HepG2 (cell line): ENCODE measurements at regions not wholly inside any gene's neighbourhood (a gene's known extent, or its start where the extent isn't known, plus 50 kb on each side); places are given as distances from the start of the nearest gene placed in this dataset.

Experiments
- GLI4 ChIP-seq: sonication (generic); formaldehyde crosslinking; IDR thresholded peaks from 2 replicates; pipeline ENCODE4 v1.5.1; 2020; ENCODE audit warnings: missing genetic modification reagents, mild to moderate bottlenecking, moderate library complexity, borderline replicate concordance
- PAXIP1 ChIP-seq: sonication (generic); formaldehyde crosslinking; conservative IDR thresholded peaks from 2 replicates; pipeline ENCODE4 v1.4.0; 2020; ENCODE audit warnings: mild to moderate bottlenecking, missing genetic modification reagents, moderate library complexity
- TCF12 ChIP-seq, 2 experiments: fragments of 450-650 bp in 1 of 2; sonication (generic) in 1 of 2; formaldehyde crosslinking in 1 of 2; IDR thresholded peaks; 2 replicates each; pipeline versions ENCODE4 v1.6.1 to v1.8.0; 2017 to 2022; ENCODE audit warnings: antibody characterized with exemption in 1 of 2, mild to moderate bottlenecking in 1 of 2, missing genetic modification reagents in 1 of 2, moderate library complexity in 1 of 2
- ZEB1 ChIP-seq: IDR thresholded peaks from 2 replicates; pipeline ENCODE4 v1.6.1; 2012; ENCODE audit warnings: mild to moderate bottlenecking, low read depth, inconsistent platforms; ENCODE audit not compliant: insufficient replicate concordance
- ZNF350 ChIP-seq: sonication (generic); formaldehyde crosslinking; IDR thresholded peaks from 2 replicates; pipeline ENCODE4 v1.4.0; 2020; ENCODE audit warnings: mild to moderate bottlenecking, low read depth, missing genetic modification reagents, borderline replicate concordance
- ZNF446 ChIP-seq: sonication (generic); formaldehyde crosslinking; IDR thresholded peaks from 2 replicates; pipeline ENCODE4 v1.5.0; 2020; ENCODE audit warnings: mild to moderate bottlenecking, missing genetic modification reagents
- ZNF550 ChIP-seq: sonication (generic); formaldehyde crosslinking; IDR thresholded peaks from 2 replicates; pipeline ENCODE4 v1.4.0; 2020; ENCODE audit warnings: mild to moderate bottlenecking, missing genetic modification reagents, borderline replicate concordance
- TF ChIP-seq, protein P1 (sequence below), 2 experiments: sonication (generic) in 1 of 2; formaldehyde crosslinking in 1 of 2; IDR thresholded peaks; 2 replicates each; pipeline versions ENCODE4 v1.6.1 to v1.9.0; 2014 to 2022; ENCODE audit warnings: antibody characterized with exemption in 1 of 2, borderline replicate concordance in 1 of 2, inconsistent platforms in 1 of 2, low read depth in 1 of 2, missing genetic modification reagents in 1 of 2

DNA sequence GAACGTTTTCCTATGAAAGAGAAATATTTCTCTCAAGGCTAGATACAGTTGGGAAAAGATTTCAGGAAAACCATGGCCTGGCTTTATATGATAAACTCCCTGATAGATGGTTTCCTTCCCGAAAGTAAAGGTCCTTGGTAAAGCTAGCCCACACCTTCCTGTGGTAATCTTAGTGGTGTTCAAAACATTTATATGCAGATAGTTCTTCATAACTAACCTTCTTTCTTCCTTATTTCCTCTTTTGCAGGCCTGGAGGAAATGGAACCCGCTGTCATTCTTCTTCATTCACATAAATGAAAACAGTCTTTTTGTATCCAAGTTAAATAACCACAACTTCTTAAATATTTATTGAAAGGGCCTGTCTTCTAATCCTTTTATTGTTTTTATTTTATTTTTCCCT lies 474.0 kb upstream of the ACTBL2 start (continued):
- TF ChIP-seq, protein P1, sequence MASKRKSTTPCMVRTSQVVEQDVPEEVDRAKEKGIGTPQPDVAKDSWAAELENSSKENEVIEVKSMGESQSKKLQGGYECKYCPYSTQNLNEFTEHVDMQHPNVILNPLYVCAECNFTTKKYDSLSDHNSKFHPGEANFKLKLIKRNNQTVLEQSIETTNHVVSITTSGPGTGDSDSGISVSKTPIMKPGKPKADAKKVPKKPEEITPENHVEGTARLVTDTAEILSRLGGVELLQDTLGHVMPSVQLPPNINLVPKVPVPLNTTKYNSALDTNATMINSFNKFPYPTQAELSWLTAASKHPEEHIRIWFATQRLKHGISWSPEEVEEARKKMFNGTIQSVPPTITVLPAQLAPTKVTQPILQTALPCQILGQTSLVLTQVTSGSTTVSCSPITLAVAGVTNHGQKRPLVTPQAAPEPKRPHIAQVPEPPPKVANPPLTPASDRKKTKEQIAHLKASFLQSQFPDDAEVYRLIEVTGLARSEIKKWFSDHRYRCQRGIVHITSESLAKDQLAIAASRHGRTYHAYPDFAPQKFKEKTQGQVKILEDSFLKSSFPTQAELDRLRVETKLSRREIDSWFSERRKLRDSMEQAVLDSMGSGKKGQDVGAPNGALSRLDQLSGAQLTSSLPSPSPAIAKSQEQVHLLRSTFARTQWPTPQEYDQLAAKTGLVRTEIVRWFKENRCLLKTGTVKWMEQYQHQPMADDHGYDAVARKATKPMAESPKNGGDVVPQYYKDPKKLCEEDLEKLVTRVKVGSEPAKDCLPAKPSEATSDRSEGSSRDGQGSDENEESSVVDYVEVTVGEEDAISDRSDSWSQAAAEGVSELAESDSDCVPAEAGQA (IDR thresholded peaks at IDR 0.05; ENCODE audit: low read depth): no peak
- TF ChIP-seq, protein P1 (CRISPR knock-in tag; IDR thresholded peaks at IDR 0.05; ENCODE audit: borderline replicate concordance): no peak
- TF ChIP-seq ZNF446 (CRISPR knock-in tag) (no peak), ZEB1 (no peak), PAXIP1 (CRISPR knock-in tag) (no peak), ZNF350 (no peak), ZNF550 (no peak), GLI4 (CRISPR knock-in tag) (no peak), TCF12 (IDR thresholded peaks at IDR 0.05) (no peak), TCF12 (CRISPR knock-in tag; IDR thresholded peaks at IDR 0.05) (no peak)
